NCI-H1105 (cell line): ENCODE measurements at regions not wholly inside any gene's neighbourhood (a gene's known extent, or its start where the extent isn't known, plus 50 kb on each side); places are given as distances from the start of the nearest gene placed in this dataset.

Experiments used
- DNase-seq: peaks from one replicate; lab custom pipeline; 2025; lab: John Stamatoyannopoulos, UW

GRCh38 chr18:24735624-24736231, 275.3 kb downstream of the HRH4 start:
- no peak for DNase-seq

GRCh38 chr18:24736662-24737330, 276.4 kb downstream of the HRH4 start:
- DNase-seq, result no peak

GRCh38 chr18:24740829-24741228, 280.4 kb downstream of the HRH4 start:
- no peak for DNase-seq

GRCh38 chr18:24741321-24741720, 280.9 kb downstream of the HRH4 start:
- no peak for DNase-seq

GRCh38 chr18:24741965-24742724, 281.7 kb downstream of the HRH4 start:
- DNase-seq, result no peak

- no peak for DNase-seq
These were observed 294.3 kb downstream of the HRH4 start for GRCh38 chr18:24754583-24755253.

- no peak for DNase-seq
These were observed 295.9 kb downstream of the HRH4 start for GRCh38 chr18:24756385-24756784.

GRCh38 chr18:24757134-24757533, 296.7 kb downstream of the HRH4 start:
- no peak for DNase-seq

GRCh38 chr18:24761765-24762164, 301.3 kb downstream of the HRH4 start:
- DNase-seq, result no peak

GRCh38 chr18:24762511-24762910, 302.1 kb downstream of the HRH4 start:
- DNase-seq, result no peak

- no peak for DNase-seq
These were observed 303.5 kb downstream of the HRH4 start for GRCh38 chr18:24763765-24764513.

GRCh38 chr18:24764766-24765165, 304.3 kb downstream of the HRH4 start:
- DNase-seq, result no peak

GRCh38 chr18:24766376-24766775, 305.9 kb downstream of the HRH4 start:
- no peak for DNase-seq

- no peak for DNase-seq
These were observed 310.0 kb downstream of the HRH4 start for GRCh38 chr18:24770311-24771024.

GRCh38 chr18:24771300-24771699, 310.9 kb downstream of the HRH4 start:
- DNase-seq, result no peak

- DNase-seq, result no peak
These were observed 312.7 kb downstream of the HRH4 start for GRCh38 chr18:24773101-24773500.

- DNase-seq, result no peak
These were observed 315.6 kb downstream of the HRH4 start for GRCh38 chr18:24776019-24776418.

GRCh38 chr18:24778810-24779418, 318.5 kb downstream of the HRH4 start:
- DNase-seq, result no peak

GRCh38 chr18:24782566-24782965, 322.1 kb downstream of the HRH4 start:
- DNase-seq, result no peak

GRCh38 chr18:24785019-24785418, 324.6 kb downstream of the HRH4 start:
- no peak for DNase-seq

GRCh38 chr18:24786027-24786426, 325.6 kb downstream of the HRH4 start:
- no peak for DNase-seq
